BJ (cell line): ENCODE measurements at regions not wholly inside any gene's neighbourhood (a gene's known extent, or its start where the extent isn't known, plus 50 kb on each side); places are given as distances from the start of the nearest gene placed in this dataset.

ENCODE experiments used
- CTCF ChIA-PET: fragments of 350-600 bp; formaldehyde crosslinking; extraction: SDS; loops from one replicate; lab custom pipeline; 2021; ENCODE audit warnings: antibody characterized with exemption, inconsistent platforms; lab: Yijun Ruan, JAX
- POLR2A ChIA-PET: fragments of 300-600 bp; sonication (Branson Sonifier 250); formaldehyde crosslinking; extraction: SDS; loops from one replicate; lab custom pipeline; 2021; ENCODE audit warnings: antibody characterized with exemption; lab: Charles Lee
- DNase-seq: peaks from one replicate; pipeline ENCODE4 v3.0.0-alpha.2; 2011; ENCODE audit warnings: low read depth
- H3K27me3 ChIP-seq: 2 replicates; pipeline ENCODE4 v1.6.0; 2011; ENCODE audit warnings: low read length; ENCODE audit not compliant: control insufficient read depth, insufficient read depth
- H3K36me3 ChIP-seq: 2 replicates; pipeline ENCODE4 v1.5.1; 2011; ENCODE audit warnings: low read length; ENCODE audit not compliant: control insufficient read depth, insufficient read depth
- H3K4me3 ChIP-seq: 2 replicates; pipeline ENCODE4 v1.5.1; 2011; ENCODE audit warnings: low read depth, mild to moderate bottlenecking, control low read depth, low read length
- CTCF ChIP-seq: IDR thresholded peaks from 2 replicates; pipeline ENCODE4 v1.5.1; 2011; ENCODE audit warnings: low read depth, mild to moderate bottlenecking, control low read depth, inconsistent platforms, low read length, moderate library complexity; ENCODE audit not compliant: insufficient read depth

- Histone ChIP-seq H3K4me3 (no peak overlapping the region), H3K27me3 (no peaks in the 10 kb centered on the region), H3K36me3 (no peaks in the 10 kb centered on the region)
- ChIA-PET POLR2A (no interaction called here), CTCF (no interaction called here)
- no peak for TF ChIP-seq CTCF
- no peak for DNase-seq
These were observed 150.4 kb upstream of the NEBL start for GRCh38 chr10:21047511-21047910.

- Histone ChIP-seq H3K27me3 (no peaks in the 10 kb centered on the region), H3K4me3 (no peak overlapping the region), H3K36me3 (no peaks in the 10 kb centered on the region)
- ChIA-PET CTCF (no interaction called here), POLR2A (no interaction called here)
- no peak for DNase-seq
- TF ChIP-seq CTCF, result no peak
These were observed 150.0 kb upstream of the NEBL start for GRCh38 chr10:21047096-21047495.

DNA sequence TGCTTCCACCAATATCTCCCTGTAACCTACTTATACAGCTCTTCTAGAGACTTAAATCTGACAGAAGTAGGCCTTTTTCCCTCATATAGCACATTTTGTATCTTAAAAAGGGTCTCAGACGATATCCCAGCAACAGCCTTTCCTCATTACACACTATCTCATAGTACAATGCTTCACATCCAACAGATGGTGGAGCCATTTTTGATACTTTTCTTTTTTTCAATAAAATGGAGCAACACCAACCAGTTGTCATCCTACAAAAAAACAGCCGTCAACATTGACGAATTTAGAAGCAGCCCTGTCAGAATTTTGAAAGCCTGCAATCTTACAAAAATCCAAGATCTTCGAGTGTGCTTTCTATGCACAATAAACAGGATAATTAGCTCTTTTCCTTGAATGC lies 145.9 kb upstream of the NEBL start:
- CTCF ChIA-PET, result interaction anchor here (1.1 kb wide), 1 partner anchor 23 kb away, joined by 3 read pairs; no protein-coding TSS in a partner anchor
- H3K36me3 ChIP-seq, result no peaks in the 10 kb centered on the region
- POLR2A ChIA-PET, result no interaction called here
- no peaks in the 10 kb centered on the region for H3K27me3 ChIP-seq
- TF ChIP-seq CTCF, result no peak
- DNase-seq, result no peak
- no peak overlapping the region for H3K4me3 ChIP-seq

DNA sequence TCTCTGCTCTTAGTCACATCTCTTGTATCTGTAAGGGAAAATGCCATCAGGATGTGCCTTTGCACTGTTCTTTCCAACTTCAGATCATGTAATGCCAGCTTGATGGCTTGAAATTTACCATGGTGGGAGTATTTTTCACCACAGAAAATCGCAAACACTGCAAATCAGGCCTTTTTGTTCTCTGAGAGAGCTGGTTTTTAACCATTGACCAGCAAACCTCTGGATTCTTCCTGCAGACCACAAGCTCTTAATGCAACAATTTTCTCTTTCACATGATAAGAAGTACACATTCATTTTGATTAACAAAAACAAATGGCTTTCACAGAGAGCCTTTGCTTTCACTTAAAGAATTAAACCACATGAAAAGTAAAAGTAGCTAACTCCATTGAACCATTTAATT lies 145.4 kb upstream of the NEBL start:
- Histone ChIP-seq H3K27me3 (no peaks in the 10 kb centered on the region), H3K4me3 (no peak overlapping the region), H3K36me3 (no peaks in the 10 kb centered on the region)
- ChIA-PET POLR2A (no interaction called here), CTCF (interaction anchor here (1.1 kb wide), 1 partner anchor 22 kb away, joined by 3 read pairs; no protein-coding TSS in a partner anchor)
- TF ChIP-seq CTCF, result no peak
- DNase-seq, result no peak

- no peak overlapping the region for H3K4me3 ChIP-seq
- CTCF ChIA-PET, result interaction anchor here (1.1 kb wide), 1 partner anchor 21 kb away, joined by 3 read pairs; no protein-coding TSS in a partner anchor
- POLR2A ChIA-PET, result no interaction called here
These were observed 144.8 kb upstream of the NEBL start for GRCh38 chr10:21041763-21042458.

More at GRCh38 chr10:21041763-21042458, 144.8 kb upstream of the NEBL start:
- Histone ChIP-seq H3K27me3 (no peaks in the 10 kb centered on the region), H3K36me3 (no peaks in the 10 kb centered on the region)
- no peak for DNase-seq
- no peak for TF ChIP-seq CTCF
